Nucleus accumbens (tissue), 56 donors: ENCODE measurements at regions not wholly inside any gene's neighbourhood (a gene's known extent, or its start where the extent isn't known, plus 50 kb on each side); places are given as distances from the start of the nearest gene placed in this dataset.
A peak's percentile ranks its signal among the peaks of the same experiment; 100 is the strongest.

Source experiments
- DNase-seq, 56 donors: peaks; one replicate each; lab custom pipeline; 2025; lab: John Stamatoyannopoulos, UW

DNA sequence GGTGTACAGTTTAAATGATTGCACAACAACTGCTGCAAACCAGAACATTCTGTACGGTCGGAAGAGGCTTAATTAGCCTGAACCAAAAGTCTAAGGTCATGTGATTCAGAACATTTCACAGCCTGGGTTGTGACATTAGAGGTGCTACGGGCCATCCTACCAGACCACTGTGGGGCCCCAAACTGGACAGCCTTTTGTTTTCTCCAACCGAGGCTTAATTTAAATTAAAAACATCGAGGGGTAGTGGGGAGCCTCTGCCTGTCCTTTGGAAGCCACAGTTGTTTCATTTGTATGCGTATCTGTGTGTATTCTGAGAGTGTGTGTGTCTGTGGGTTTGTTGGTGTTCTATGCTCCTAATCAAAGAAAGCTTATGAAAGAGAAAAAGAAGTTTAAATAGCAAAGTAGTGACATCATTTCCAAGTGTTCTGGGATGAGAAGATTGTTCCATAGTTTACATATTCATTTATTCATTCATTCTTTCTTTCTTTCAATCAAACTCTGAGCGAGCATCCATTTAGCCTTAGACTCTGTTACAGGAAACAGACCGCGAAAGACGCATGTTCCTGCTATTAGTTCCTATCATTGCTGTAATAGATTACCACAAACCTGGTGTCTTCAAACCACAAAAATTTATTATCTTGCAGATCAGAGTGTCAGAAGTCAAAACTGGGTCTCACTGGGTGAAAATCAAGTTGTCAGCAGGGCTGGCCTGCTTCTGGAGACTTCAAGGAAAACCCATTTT, 444.8 kb downstream of the FOXO1 start:
- no peak for DNase-seq

DNA sequence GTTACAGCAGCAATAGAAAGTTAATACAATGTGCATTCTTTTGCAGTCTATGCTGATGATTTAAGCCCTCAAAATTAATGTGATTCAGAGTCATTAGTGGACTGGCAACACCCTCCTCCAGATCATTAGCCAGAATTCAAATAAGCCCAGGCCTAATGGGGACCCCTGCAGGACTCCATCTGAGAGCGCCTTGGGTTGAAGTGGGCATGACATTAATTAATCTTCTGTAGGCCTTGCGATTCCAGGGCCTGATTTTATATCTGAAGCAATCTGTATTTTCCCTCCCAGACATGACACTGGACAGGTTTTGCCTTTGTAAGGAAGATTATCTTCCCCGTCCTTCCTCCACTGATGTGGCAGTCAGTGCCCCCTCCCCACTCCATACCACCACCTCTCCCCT, 442.9 kb downstream of the FOXO1 start:
- no peak for DNase-seq

DNA sequence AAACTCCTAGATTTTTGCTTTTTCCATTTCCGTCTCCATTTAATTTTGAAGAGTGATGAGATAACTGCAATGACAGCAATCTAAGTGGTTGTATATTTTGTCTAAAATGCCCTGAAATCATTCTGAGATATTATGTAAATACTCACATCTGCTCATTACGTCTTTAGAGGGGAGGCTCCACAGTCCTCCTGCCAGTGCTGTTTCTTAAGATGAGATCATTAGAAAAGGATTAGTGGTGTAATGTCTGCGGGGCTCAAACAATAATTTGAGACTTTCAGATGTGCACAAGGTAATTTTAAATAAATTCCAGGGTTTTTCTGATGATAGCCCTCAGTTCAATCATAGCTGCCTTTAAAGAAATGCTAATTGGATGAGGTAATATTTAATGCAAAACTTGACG, 437.9 kb downstream of the FOXO1 start:
- DNase-seq = no peak

DNA sequence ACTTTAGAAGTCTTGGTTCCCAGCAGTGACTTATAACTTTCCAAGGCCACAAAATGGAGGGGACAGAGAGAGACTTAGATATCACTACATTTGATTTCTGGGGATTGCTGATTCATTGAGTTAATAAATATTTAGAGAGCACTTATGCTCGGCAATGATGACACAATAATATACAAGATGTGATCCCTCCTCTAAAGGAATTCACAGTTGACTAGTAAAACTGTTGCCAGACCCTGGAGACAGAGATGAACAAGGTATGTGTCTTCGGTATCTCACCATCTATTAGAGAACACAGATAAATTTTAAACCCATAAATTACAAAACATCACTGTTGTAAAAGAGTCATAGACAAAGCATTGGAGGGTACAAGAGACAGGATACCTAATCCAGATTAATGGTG, 437.5 kb downstream of the FOXO1 start:
- no peak for DNase-seq

DNA sequence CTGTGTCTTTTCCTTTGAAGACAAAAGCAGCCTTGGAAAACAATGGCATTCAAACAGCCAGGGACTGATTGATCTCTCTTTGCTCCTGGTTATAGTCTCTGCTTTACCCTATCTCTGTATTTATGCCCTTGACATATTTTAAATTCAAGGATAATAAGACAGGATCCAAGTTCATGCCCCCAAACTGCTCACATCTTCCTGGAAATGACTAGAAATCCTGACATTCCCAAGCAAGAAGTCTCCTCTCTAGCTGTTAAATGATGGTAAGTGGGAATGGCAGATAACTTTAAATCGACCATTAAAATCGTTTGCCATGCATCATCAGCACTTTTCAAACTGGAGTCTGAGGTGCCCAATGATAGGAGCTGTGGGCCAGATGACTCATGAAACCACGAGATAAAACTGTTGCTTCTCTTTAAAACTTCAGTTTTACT, 435.6 kb downstream of the FOXO1 start:
- DNase-seq = no peak

DNA sequence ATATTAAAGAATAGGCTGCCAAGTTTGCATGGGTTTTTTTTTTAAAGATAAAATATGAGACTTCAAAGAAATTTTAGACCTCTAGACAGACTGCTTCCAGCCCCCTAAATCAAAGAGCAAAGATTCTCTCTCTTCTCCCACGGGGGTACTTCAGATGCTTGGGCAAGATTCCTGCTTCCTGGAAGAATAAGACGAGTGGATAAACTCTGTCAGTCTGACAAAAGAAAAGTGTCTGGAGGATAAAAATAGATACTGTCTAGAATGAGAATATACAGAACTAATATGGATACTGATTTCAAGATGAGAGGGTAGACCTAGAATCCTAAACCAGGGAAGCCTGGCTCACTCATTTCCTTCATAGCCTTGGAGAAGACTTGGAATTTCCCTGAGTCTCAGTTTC, 435.1 kb downstream of the FOXO1 start:
- no peak for DNase-seq

DNA sequence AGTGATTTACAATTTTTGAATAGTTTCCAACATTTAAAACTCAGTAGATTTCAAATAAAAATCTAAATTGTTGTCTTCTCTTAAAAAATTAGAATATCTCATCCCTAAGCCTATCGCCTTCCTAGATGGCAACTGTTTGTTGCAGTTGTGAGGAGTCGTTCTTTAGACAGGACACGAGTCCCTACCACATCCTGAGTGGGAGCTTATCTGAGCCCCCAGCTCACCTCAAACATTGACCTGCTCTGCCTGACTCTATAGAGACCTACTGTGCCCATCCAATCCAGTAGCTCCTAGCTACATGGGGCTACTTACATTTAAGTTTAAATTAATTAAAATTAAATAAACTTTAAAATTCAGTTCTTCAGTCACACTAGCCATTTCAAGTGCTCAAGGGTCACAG, 434.7 kb downstream of the FOXO1 start:
- DNase-seq = no peak

DNA sequence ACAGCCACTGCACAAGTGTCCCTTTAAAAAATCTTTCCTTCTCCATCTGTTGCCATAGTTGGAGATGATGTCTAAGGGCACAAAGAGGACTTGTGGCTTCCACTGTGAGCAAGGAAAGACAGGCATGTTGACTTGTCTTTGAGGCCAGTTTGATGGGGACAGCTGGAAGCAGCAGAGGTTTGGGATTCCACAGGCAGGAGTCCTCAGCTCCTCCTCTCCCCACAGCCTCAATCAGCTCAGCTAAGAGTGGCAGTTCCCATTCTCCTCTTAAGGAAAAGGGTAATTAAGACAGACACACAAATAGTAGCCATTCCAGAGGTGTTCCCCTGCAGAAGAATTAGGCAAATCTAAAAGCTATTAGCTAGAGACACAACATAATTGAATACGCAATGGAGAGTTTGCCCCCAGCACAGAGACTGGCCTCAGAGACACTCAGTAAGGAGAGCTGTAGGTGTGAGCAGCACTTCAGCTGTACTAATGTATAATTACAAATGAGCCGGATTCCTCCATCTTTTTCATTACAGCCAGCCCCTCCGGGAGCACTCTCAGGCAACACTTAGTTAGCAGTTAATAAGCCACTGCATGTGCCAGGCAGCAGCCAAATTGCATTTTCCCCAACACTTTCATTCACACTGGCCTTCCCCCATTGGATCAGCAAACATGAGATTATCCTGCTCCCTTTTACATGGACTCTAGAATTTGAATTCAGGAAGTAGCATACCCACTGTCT, 434.0 kb downstream of the FOXO1 start:
- DNase-seq = no peak

DNA sequence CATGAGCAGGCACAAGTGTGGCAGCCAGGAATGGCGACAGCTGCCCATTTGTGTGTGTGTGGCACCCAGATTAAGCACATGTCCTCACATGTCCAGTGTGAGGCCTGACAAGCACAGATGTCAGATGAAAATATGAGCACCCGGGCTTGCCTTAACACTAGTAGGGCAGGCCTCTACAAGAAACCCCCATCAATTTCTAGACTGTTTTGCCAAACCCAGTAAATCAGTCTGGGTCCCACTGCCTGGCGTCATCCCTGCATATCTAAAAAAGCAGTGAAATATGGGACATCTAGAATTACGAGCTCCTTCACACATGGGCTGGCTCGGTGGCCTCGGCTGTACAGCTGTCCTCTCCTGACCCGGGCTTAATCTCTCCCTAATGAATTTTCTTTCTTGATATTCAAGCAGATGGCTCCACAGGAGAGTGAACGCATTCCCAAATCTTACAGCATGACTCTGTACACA, 432.7 kb downstream of the FOXO1 start:
- no peak for DNase-seq

DNA sequence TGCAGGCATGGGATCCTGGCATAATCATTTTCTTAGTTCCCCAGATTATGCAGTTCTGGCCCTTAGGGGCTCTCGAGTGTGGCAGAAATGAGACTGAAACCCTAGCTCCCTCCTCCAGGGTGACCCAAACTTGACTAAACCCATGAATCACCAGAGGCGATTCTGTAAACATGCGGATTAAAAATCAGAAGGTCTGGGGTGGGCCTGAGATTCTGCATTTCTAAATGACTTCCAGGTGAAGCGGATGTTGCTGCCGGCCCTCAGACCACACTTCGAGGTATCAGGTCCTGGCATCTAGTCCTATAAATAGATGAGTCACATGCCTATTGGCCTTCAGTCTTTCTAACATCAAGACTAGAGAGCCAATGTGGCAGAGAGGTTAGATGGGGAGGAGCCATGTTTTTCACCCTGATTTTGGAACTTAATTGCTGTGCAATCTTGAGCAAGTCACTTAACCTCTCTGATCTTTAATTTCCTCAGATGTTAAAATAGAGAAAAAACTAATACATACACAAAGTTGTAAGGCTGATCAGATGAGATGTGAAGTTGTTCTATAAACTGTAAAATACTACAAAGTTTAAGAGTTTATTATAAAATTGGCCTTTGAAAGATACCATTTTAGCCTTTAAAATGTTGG, 431.2 kb downstream of the FOXO1 start:
- no peak for DNase-seq

DNA sequence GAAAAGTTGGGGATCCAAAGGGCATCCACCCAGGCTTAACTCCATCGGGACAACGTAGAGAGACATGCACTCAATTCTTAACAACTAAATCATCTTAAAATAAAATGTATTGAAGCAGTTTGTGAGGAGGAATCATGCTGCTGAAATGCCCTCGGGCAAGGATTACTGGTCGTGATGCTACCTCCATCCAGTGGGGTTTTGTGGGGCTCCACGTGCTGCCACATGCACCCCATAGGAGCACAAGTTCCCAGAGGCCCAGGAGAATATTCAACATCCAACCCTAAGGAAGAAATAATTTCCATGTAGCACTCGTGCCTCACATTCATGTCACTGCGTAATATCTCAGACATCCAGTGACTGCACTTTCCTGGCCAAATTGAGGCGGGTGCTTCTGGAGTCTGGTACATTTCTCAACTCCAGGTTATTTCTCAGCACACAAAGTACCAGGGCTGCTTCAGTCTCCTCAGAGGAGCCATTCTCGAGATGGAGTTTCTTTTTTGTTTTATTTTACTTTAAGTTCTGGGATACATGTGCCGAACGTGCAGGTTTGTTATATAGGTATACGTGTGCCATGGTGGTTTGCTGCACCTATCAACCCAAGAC, 429.8 kb downstream of the FOXO1 start:
- no peak for DNase-seq

DNA sequence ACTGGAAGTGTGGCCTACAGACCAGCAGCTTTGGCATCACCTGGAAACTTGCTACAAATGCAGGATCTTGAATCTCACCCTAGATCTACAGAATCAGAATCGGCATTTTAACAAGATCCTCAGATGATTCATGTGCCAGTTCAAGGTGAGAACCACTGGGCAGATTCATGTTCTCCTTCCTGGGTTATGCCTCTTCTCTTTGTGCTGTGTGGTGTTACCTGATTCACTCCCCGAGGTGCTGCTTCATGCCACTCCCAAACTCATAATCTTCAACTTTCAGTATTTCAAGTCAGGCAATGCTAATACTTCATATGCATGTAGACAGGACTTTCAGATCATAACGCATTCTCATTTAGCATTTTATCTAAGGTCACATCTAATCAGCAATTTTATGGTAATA, 427.7 kb downstream of the FOXO1 start:
- no peak for DNase-seq

DNA sequence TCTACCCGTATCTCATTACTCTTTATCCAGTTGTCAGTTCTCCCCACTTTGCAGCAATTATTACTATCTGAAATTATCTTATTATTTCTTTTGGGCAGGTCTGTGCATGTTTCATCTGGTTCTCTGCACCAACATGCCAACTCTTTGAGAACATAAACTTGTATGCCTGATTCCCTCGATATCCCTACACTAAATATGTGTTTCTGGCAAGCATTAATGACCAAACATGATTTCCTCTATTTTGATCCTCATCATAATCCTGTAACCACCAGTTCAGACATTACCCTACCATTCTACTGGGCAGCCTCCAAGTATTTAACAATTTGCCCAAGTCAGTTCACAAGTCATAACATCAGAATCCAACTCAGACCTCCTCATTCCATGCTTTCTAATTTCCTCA, 426.1 kb downstream of the FOXO1 start:
- no peak for DNase-seq

DNA sequence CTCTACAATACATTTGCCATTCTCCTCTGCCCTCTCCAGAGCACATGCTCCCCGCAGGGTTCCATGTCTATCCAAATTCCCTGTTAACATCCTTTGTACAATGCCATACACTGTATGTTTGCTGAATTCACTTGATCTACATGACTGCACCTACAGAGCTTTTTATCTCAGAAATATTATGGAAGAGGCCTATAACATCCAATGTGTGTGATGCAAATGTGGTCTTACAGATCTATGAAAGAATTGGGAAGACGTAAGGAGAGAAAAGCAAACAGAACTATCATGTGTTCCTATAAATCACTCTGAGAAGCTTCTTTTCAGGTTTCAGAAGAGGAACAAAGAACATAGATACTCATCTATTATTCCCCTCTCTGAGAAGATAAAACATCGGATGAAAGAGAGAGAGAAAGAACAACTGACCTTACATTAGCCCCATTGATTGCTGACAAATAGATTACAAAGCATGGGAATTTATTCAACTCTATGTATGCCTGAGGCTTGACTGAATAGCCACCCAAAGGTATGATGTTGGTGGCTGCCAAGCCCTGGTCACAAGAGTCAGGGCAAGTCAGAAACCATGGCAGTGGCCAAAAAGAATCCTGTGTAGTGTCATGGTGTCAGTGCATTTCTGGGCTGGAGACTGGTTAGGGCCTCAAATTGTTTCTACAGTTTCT, 425.2 kb downstream of the FOXO1 start:
- DNase-seq = no peak

DNA sequence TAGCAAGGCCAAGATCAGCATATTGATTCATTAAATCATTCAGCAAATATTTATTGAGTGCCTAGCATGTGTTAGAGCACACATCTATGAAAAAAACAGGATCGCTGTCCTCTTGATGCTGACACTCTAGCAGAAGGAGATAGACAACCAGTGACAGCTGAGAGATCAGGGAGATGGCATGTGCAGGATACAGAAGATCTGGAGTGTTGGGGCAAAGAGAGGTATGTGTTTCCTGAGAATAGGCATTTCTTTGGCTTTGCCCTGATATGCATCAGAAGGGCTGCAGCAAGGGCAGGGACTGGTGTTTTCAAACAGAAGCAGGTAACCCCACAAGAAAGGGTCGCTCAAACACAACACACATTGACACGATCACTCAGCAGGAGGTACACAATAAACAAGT, 423.4 kb downstream of the FOXO1 start:
- no peak for DNase-seq

DNA sequence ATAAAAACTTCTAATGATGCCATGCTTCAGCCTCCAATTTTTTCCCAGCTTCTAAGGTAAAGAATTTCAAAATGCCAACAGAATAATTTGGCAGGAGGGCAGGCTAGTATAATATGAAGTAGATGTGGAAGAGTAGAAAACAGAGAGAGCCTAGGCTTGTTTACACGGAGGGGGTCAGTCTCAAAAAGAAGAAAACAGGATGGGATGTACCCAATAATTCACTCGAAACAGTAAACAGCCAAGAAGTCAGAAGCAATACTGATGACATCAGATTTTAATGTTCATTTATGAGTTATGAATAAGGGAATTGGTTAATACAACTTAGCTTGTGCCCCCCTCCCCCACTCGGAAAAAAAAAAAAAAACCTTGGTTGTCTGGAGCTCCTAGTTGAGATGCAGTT, 422.5 kb downstream of the FOXO1 start:
- DNase-seq = no peak

DNA sequence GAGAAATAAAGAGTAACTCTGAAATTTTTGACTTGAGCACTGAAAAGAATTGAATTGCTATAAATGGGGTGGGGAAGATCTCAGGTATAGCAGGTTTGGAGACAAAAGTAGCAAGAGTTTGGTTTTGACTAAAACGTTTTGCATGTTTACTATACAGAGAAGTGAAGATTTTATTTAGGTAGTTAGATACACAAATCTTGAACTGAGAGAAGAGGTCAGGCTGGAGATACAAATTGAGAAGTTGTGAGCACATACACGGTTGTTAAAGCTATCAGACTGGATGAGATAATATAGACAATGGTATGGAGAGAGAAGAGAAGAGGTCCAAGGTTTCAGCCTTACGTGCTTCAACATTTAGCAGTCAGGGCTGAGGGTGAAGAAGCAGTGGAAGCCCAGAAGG, 420.9 kb downstream of the FOXO1 start:
- DNase-seq = no peak

DNA sequence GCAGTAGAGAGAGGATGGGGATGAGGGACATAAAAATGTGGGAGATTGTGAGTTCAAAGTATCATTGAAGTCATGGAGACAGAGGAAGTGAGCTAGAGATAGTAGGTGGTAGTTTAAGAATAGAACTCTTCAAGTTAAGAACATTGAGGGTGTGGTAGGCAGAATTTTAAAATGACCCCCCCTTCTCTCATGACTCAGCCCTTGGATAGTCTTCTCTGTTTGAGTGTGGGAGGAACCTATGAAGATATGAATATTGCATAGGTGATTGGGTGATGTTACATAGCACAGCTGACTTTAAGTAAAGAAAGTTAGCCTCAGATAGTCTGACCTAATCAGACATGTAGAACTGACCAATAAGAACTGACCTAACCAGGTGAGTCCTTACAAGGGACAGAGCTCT, 418.6 kb downstream of the FOXO1 start:
- DNase-seq = peak in 8 of 56 donors; percentile 2 to 40 (median 14)

DNA sequence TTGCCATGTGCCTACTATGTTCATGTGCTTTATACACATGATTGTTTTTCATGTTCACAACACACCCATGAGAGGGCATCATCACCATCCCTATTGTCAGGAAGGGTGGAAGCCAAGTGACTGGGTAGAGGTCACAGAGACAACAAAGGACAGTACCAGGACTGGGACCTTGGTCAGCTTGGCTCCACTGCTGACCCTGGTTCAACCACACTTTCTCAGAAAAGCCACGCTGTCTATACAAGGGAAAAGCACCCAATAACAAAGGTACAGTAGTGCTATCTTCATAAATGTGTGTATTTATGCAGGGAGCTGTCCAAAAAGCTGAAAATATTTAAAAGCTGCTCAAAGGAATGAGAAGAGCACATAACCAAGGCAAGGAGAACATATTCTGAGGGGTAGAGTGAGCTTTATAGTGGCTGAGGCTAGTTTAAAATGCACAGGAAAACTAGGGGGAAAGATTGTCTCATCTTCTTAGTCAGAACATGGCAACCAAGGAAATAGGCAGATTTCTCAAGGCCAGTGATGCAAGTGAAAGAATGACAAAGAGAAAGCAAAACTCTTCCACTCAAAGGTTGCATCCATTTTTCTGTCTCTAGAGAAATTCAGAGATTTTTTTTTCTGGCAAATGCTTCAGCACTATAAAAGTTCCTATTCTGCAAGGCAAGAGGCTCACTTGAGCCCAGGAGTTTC, 415.0 kb downstream of the FOXO1 start:
- no peak for DNase-seq

DNA sequence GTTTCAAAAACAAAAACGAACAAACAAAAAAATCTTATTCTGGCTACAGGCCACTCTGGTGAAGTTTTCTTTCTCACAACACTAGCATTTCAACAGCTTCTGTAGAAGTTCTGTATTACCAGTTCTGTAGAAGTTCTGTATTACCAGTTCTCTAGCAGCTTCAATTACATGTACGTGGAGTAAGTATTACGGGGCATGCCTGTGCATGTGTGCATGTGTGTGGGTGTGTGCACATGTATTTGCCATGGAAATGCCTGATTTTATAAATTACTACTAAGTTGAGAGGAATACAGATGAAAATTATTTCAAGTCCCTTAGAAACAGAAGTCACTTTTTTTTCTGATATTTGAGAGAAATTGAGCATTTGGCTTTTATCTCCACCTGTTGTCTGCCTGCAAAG, 414.2 kb downstream of the FOXO1 start:
- no peak for DNase-seq
